ENCODE measurements at regions not wholly inside any gene's neighbourhood (a gene's known extent, or its start where the extent isn't known, plus 50 kb on each side); places are given as distances from the start of the nearest gene placed in this dataset.
"Not testable (repeated sequence)": the region's sequence is repeated elsewhere in the genome, so short reads cannot be mapped to it uniquely, and the experiment has no call there.

DNA sequence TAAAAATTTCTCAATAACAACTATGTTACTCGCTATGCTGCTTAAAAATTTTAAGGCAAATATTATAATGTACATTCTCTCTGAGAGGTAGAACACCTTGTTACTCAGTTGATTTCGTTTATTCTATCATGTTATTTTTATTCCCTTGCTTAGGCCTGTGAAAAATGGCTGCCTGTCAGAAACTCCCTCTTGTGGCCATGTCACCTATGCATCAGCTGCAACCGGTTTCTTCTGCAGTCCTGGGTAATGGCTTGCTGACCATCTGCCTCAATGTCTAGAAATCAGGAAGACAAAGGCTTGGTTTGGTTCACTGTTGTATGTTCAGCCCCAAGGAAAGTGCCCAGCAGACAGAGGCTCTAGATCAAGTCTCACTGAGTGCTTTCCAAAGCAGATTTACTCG is 437.3 kb downstream of the CDY1 start:
- H3K27ac ChIP-seq (ENCODE audit: extremely low read length, insufficient read depth, low read length); H3K79me2 ChIP-seq (ENCODE audit: insufficient read depth, low read length); CTCF ChIA-PET (ENCODE audit: low intra/inter-chr PET ratio, low total read pairs); H3K4me2 ChIP-seq (ENCODE audit: low read depth, low read length); H4K20me1 ChIP-seq (ENCODE audit: insufficient read depth, low read length); H3K27me3 ChIP-seq (ENCODE audit: control insufficient read depth in 1 of 2, insufficient read depth in 2 of 2, low read length in 2 of 2); H3K4me3 ChIP-seq (replicated peaks in 1 of 3; ENCODE audit: insufficient read depth in 1 of 3, low read depth in 2 of 3, low read length in 3 of 3); intact Hi-C loops (cut with micrococcal nuclease; ENCODE audit: unreplicated experiment); BruUV-seq (replicated peaks); H3K9me3 ChIP-seq (ENCODE audit: low read length); H3K36me3 ChIP-seq (replicated peaks in 1 of 2; ENCODE audit: control insufficient read depth in 1 of 2, insufficient read depth in 2 of 2, low read length in 2 of 2); in situ Hi-C loops (cut with HindIII; ENCODE audit: extremely low pct_ligation_motif_present, low pct_unique_long_range_greater_than_20kb); FAIRE-seq; DNase-seq (ENCODE audit: low spot score); H2AFZ ChIP-seq (ENCODE audit: low read length); ATAC-seq; H3K9ac ChIP-seq (ENCODE audit: insufficient read depth, low read depth, low read length); POLR2A ChIA-PET; H3K4me1 ChIP-seq (ENCODE audit: insufficient read depth, low read length): not testable (repeated sequence)
- WGBS (ENCODE audit: low lambda C conversion rate) = no CpG with 5 or more reads among the region's 4 CpGs

DNA sequence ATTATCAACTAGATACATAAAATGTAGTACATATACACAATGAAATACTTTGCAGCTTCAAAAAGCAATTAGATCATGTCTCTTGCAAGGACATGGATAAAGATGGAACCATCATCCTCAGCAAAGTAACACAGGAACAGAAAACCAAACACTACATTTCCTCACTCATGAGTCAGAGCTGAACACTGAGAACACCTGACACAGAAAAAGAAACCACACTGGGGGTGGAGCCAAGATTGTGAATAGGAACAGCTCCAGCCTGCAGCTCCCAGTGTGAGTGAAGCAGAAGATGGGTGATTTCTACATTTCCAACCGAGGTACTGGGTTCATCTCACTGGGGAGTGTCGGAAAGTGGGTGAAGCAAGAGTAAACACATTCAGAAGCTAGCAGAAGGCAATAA is 451.2 kb downstream of the CDY1 start:
- H3K4me3 ChIP-seq (replicated peaks in 1 of 3; ENCODE audit: insufficient read depth in 1 of 3, low read depth in 2 of 3, low read length in 3 of 3); H3K36me3 ChIP-seq (replicated peaks in 1 of 2; ENCODE audit: control insufficient read depth in 1 of 2, insufficient read depth in 2 of 2, low read length in 2 of 2); POLR2A ChIA-PET; intact Hi-C loops (cut with micrococcal nuclease; ENCODE audit: unreplicated experiment); H3K27me3 ChIP-seq (ENCODE audit: control insufficient read depth in 1 of 2, insufficient read depth in 2 of 2, low read length in 2 of 2); H3K9ac ChIP-seq (ENCODE audit: insufficient read depth, low read depth, low read length); H3K4me1 ChIP-seq (ENCODE audit: insufficient read depth, low read length); ATAC-seq; DNase-seq (ENCODE audit: low spot score); FAIRE-seq; H3K79me2 ChIP-seq (ENCODE audit: insufficient read depth, low read length); H3K4me2 ChIP-seq (ENCODE audit: low read depth, low read length); H3K27ac ChIP-seq (ENCODE audit: extremely low read length, insufficient read depth, low read length); H2AFZ ChIP-seq (ENCODE audit: low read length); in situ Hi-C loops (cut with HindIII; ENCODE audit: extremely low pct_ligation_motif_present, low pct_unique_long_range_greater_than_20kb); H3K9me3 ChIP-seq (ENCODE audit: low read length); BruUV-seq (replicated peaks); H4K20me1 ChIP-seq (ENCODE audit: insufficient read depth, low read length); CTCF ChIA-PET (ENCODE audit: low intra/inter-chr PET ratio, low total read pairs): not testable (repeated sequence)
- WGBS (ENCODE audit: low lambda C conversion rate) = no CpG with 5 or more reads among the region's 2 CpGs

DNA sequence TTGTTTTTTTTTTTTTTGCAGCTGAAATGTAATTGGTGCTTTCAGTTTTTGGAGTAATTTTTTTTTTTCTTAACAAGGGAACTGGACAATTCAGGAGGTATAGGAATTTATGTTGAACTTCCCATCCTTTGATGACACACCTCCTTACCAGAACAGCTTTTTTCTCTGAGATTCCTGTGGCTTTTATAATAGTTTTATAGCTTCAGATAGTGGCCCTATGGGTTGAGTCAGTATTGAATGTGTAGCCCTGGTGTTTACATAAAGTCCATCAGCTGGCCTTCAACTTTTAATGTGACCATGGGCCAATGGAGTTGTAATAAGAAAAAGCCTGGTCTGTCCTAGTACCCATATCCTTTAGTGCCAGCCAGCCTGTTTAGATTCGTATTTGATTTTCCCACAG is 457.5 kb downstream of the CDY1 start:
- intact Hi-C loops (cut with micrococcal nuclease; ENCODE audit: unreplicated experiment); BruUV-seq (replicated peaks); H3K79me2 ChIP-seq (ENCODE audit: insufficient read depth, low read length); H3K9ac ChIP-seq (ENCODE audit: insufficient read depth, low read depth, low read length); H3K27me3 ChIP-seq (ENCODE audit: control insufficient read depth in 1 of 2, insufficient read depth in 2 of 2, low read length in 2 of 2); H3K27ac ChIP-seq (ENCODE audit: extremely low read length, insufficient read depth, low read length); H3K4me3 ChIP-seq (replicated peaks in 1 of 3; ENCODE audit: insufficient read depth in 1 of 3, low read depth in 2 of 3, low read length in 3 of 3); in situ Hi-C loops (cut with HindIII; ENCODE audit: extremely low pct_ligation_motif_present, low pct_unique_long_range_greater_than_20kb); H3K9me3 ChIP-seq (ENCODE audit: low read length); CTCF ChIA-PET (ENCODE audit: low intra/inter-chr PET ratio, low total read pairs); POLR2A ChIA-PET; H4K20me1 ChIP-seq (ENCODE audit: insufficient read depth, low read length); H2AFZ ChIP-seq (ENCODE audit: low read length); DNase-seq (ENCODE audit: low spot score); H3K4me2 ChIP-seq (ENCODE audit: low read depth, low read length); FAIRE-seq; H3K4me1 ChIP-seq (ENCODE audit: insufficient read depth, low read length); ATAC-seq; H3K36me3 ChIP-seq (replicated peaks in 1 of 2; ENCODE audit: control insufficient read depth in 1 of 2, insufficient read depth in 2 of 2, low read length in 2 of 2): not testable (repeated sequence)
- no CpG with 5 or more reads among the region's 1 CpG for WGBS (ENCODE audit: low lambda C conversion rate)

DNA sequence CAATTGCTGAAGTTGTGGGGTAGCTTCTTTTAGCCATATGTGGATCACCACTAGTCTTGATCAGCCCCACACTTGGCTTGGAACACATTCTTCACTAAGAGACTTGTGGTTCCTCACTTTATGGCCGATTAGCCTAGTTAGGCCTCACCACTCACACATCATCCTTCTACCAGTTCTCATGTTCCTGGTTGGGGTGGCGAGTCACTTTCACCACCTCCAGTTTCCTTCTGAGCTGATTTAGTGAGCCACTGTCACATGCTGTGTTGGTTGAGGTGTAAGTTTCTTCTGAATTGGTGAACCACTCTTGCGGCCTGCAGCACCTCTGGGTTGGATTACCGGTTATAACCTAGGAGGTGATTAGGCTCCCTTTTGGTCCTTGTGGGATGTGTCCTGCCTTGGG is 459.3 kb downstream of the CDY1 start:
- H3K36me3 ChIP-seq (replicated peaks in 1 of 2; ENCODE audit: control insufficient read depth in 1 of 2, insufficient read depth in 2 of 2, low read length in 2 of 2); DNase-seq (ENCODE audit: low spot score); H3K4me1 ChIP-seq (ENCODE audit: insufficient read depth, low read length); H3K27ac ChIP-seq (ENCODE audit: extremely low read length, insufficient read depth, low read length); CTCF ChIA-PET (ENCODE audit: low intra/inter-chr PET ratio, low total read pairs); H3K27me3 ChIP-seq (ENCODE audit: control insufficient read depth in 1 of 2, insufficient read depth in 2 of 2, low read length in 2 of 2); in situ Hi-C loops (cut with HindIII; ENCODE audit: extremely low pct_ligation_motif_present, low pct_unique_long_range_greater_than_20kb); POLR2A ChIA-PET; FAIRE-seq; BruUV-seq (replicated peaks); H3K4me2 ChIP-seq (ENCODE audit: low read depth, low read length); ATAC-seq; H2AFZ ChIP-seq (ENCODE audit: low read length); H3K9ac ChIP-seq (ENCODE audit: insufficient read depth, low read depth, low read length); H4K20me1 ChIP-seq (ENCODE audit: insufficient read depth, low read length); H3K9me3 ChIP-seq (ENCODE audit: low read length); H3K79me2 ChIP-seq (ENCODE audit: insufficient read depth, low read length); H3K4me3 ChIP-seq (replicated peaks in 1 of 3; ENCODE audit: insufficient read depth in 1 of 3, low read depth in 2 of 3, low read length in 3 of 3); intact Hi-C loops (cut with micrococcal nuclease; ENCODE audit: unreplicated experiment): not testable (repeated sequence)
- no CpG with 5 or more reads among the region's 4 CpGs for WGBS (ENCODE audit: low lambda C conversion rate)

DNA sequence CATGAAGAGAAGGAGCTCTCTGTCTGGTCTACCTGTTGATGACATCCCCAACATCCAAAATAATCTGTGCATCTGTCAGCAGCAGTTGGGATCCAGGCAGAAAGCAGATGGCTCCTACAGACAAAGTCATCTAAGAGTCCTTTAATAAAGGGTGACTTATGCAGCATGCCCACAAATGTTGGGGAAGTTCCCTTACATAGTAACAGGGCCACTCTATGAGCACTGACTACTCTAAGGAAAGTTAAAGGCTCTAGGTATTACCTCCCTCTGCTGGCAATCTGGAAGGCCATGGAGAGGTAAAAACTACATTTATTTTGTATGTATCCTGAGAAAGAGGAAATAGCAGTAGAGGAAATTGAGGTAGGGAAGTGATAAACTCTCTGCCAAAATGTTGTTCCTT is 465.2 kb downstream of the CDY1 start:
- intact Hi-C loops (cut with micrococcal nuclease; ENCODE audit: unreplicated experiment); H4K20me1 ChIP-seq (ENCODE audit: insufficient read depth, low read length); BruUV-seq (replicated peaks): not testable (repeated sequence)

More for the DNA sequence above, 465.2 kb downstream of the CDY1 start:
- H2AFZ ChIP-seq (ENCODE audit: low read length); H3K79me2 ChIP-seq (ENCODE audit: insufficient read depth, low read length); H3K4me3 ChIP-seq (replicated peaks in 1 of 3; ENCODE audit: insufficient read depth in 1 of 3, low read depth in 2 of 3, low read length in 3 of 3); H3K9ac ChIP-seq (ENCODE audit: insufficient read depth, low read depth, low read length); CTCF ChIA-PET (ENCODE audit: low intra/inter-chr PET ratio, low total read pairs); DNase-seq (ENCODE audit: low spot score); in situ Hi-C loops (cut with HindIII; ENCODE audit: extremely low pct_ligation_motif_present, low pct_unique_long_range_greater_than_20kb); H3K9me3 ChIP-seq (ENCODE audit: low read length); H3K4me2 ChIP-seq (ENCODE audit: low read depth, low read length); POLR2A ChIA-PET; ATAC-seq; H3K27me3 ChIP-seq (ENCODE audit: control insufficient read depth in 1 of 2, insufficient read depth in 2 of 2, low read length in 2 of 2); H3K36me3 ChIP-seq (replicated peaks in 1 of 2; ENCODE audit: control insufficient read depth in 1 of 2, insufficient read depth in 2 of 2, low read length in 2 of 2); H3K4me1 ChIP-seq (ENCODE audit: insufficient read depth, low read length); H3K27ac ChIP-seq (ENCODE audit: extremely low read length, insufficient read depth, low read length); FAIRE-seq: not testable (repeated sequence)

All from HepG2 (cell line).